GM19025 (cell line): ENCODE measurements at regions not wholly inside any gene's neighbourhood (a gene's known extent, or its start where the extent isn't known, plus 50 kb on each side); places are given as distances from the start of the nearest gene placed in this dataset.
"Not testable (repeated sequence)": the region's sequence is repeated elsewhere in the genome, so short reads cannot be mapped to it uniquely, and the experiment has no call there.

Source experiments
- ATAC-seq: cut with Tn5 transposase; IDR thresholded peaks from one replicate; pipeline ENCODE4 v1.9.1; 2021; ENCODE audit warnings: mild to moderate bottlenecking, low read depth, moderate library complexity; ENCODE audit not compliant: unreplicated experiment

DNA sequence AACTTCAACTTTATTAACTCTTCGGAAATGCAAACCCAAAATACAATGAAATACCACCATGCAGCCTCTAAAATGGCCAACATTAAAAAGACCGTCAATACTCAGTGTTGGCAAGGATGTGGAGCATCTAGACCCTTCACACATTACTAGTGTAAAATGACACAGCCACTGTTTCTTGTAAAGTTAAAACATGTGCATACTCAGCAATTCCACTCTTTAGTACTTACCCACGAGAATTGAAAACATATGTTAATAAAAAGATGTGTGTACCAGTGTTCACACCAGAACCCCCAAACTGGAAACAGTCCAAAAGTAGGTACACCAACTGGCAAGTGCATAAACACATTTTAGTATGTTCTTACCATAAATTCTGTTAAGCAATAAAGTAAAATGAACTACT, 294.7 kb downstream of the PLK2 start:
- ATAC-seq: no peak

GRCh38 chr5:58161889-58162288, 298.0 kb downstream of the PLK2 start:
- ATAC-seq: not testable (repeated sequence)

- ATAC-seq: peak; percentile 71
These were observed 302.7 kb downstream of the PLK2 start for GRCh38 chr5:58156973-58157701.

DNA sequence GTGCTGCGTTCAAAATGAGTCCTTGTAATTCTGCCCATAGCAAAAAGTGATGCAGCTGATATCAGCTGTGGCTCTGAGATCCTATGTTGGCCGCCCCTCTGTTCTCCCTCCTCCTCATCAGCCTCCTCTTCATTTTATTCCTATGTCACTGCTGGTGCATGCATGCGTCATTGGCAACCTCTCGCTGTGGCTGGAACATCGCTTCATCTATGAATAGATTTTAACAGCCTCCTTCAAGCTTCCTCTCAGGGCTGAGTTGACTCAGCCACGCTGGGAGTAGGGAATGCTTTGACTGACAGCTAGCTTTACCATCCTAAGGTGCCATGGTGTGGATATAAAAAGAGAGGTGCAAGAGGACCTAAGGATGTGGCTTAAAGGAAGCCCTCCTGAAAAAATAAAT, 303.5 kb downstream of the PLK2 start:
- no peak for ATAC-seq

DNA sequence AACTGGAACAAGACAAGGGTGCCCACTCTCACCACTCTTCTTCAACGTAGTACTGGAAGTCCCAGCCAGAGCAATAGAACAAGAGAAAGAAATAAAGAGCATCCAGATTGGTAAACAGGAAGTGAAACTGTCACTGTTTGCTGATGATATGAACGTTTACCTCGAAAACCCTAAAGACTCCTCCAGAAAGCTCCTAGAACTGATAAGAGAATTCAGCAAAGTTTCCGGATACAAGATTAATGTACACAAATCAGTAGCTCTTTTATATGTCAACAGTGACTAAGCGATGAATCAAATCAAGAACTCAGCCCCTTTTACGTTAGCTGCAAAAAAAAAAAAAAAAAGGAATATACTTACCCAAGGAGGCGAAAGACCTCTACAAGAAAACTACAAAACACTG, 306.6 kb downstream of the PLK2 start:
- ATAC-seq: no peak

DNA sequence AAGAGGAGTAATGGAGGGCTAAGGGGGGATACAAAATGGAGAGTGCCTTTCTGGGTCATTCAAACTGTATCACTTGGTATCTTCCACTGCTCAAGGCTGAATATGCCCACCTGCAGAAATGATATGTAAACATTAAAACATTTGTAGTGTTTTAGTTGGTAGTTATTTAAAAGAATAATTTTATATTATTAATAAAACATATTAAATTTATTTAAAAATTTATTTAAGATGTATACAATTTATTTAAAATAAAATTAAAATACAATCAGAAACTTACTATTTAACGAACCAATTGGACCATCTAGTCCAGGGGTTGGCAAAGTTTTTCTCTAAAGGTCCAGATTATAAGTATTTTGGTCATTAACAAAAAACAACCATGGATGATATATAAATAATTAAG, 308.5 kb downstream of the PLK2 start:
- no peak for ATAC-seq

- no peak for ATAC-seq
These were observed 309.0 kb downstream of the PLK2 start for GRCh38 chr5:58150926-58151325.

- ATAC-seq: no peak
These were observed 310.1 kb downstream of the PLK2 start for GRCh38 chr5:58149746-58150145.

GRCh38 chr5:58149345-58149744, 310.5 kb downstream of the PLK2 start:
- no peak for ATAC-seq

GRCh38 chr5:58148254-58148775, 311.6 kb downstream of the PLK2 start:
- ATAC-seq: no peak

DNA sequence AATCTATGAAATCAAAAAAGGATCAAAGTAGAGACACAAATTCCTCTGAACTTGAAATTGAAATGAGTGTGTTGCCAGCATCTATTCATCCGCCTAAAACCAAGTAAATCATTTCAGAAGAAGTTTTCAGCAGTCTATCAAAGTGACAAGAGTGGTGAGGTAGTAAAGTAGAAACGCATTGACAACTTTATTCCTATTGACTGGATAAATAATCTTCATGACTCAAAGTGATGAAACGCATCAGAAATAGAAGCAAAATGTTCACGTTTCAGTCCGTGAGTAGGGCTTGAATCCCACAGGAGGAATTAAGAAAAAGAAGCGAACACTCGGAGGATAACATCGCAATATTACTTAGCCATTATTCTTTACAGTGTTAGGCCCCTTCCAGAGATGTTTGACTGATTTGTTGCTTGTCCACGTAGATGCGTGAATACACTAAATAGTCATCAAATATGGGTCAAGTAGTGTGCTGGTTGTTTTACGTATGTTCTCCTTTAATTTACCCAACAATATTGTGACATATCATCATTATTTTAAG, 314.4 kb downstream of the PLK2 start:
- ATAC-seq: no peak

DNA sequence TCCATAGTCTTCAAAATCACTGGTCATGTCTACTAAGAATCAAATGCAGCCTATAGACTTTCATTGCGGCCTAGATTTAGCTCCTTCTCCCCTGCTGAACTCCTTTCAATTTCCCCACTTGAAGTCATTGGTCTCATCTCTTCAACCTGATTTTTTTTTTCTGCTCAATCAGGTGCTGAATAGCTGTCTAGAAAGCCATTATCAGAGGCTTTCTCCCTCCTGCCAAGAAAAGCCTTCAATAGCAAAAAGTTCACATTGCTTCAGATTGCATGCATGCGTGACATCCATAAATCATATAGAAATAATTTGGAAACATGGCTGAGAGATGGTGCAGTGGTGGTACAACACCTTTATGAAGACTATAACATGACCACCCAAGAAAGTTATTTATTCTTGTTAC, 316.2 kb downstream of the PLK2 start:
- no peak for ATAC-seq

- no peak for ATAC-seq
These were observed 316.7 kb downstream of the PLK2 start for GRCh38 chr5:58143181-58143580.

DNA sequence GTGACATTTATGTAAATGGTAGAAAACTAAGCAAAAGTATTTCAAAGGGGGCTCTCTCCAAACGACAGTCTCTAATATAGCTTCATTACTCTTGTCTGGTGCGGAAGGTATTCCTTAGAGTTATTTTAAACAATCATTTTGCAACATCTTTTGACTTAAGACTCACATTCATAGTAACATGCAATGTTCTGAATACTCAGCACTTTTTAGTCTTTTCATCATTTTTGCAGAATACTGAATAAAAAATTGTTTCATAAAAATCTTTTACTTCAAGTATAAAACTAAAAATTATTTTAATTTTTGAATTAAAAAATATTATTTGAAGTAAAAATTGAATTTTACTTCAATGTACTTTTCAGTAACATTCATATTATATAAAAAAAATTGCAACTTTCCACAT, 321.1 kb downstream of the PLK2 start:
- no peak for ATAC-seq

GRCh38 chr5:58136406-58136805, 323.5 kb downstream of the PLK2 start:
- no peak for ATAC-seq

DNA sequence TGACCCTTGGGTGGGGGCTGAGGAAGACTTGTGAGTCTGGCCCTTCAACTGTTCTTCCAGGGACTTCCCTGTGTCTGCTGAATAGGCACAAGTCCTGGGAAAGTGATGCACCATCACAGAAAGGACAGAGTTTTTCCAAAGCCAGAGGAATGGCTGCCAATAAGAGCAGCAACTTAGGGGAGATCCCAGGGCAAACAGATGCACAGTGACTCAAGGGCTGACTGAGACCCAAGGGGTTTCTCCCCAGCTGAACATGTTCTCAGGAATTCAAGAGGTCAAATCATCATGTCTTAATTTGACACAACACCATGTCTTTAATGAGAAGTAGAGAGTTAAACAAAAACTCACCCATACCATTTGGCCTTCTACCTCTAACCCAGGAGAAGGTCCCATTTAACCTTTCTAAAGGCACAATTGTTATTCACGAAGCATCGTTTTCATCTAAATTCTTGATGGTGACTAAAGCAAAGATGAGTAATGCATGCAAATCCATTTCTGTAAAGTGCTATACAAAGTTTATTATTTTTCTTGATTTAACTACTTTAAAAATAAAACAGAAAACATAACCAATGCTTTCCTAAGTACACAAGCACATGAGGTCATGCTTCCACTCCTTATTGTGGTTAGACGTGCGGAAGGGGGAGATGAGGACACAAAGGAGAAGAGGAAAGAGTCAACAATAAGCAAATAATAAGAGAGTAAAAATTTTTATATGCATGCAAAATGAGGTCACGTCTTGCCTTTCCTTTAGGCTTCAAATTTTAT, 324.1 kb downstream of the PLK2 start:
- no peak for ATAC-seq

- no peak for ATAC-seq
These were observed 326.1 kb downstream of the PLK2 start for GRCh38 chr5:58133631-58134296.

- ATAC-seq: no peak
These were observed 326.7 kb downstream of the PLK2 start for GRCh38 chr5:58133216-58133615.

DNA sequence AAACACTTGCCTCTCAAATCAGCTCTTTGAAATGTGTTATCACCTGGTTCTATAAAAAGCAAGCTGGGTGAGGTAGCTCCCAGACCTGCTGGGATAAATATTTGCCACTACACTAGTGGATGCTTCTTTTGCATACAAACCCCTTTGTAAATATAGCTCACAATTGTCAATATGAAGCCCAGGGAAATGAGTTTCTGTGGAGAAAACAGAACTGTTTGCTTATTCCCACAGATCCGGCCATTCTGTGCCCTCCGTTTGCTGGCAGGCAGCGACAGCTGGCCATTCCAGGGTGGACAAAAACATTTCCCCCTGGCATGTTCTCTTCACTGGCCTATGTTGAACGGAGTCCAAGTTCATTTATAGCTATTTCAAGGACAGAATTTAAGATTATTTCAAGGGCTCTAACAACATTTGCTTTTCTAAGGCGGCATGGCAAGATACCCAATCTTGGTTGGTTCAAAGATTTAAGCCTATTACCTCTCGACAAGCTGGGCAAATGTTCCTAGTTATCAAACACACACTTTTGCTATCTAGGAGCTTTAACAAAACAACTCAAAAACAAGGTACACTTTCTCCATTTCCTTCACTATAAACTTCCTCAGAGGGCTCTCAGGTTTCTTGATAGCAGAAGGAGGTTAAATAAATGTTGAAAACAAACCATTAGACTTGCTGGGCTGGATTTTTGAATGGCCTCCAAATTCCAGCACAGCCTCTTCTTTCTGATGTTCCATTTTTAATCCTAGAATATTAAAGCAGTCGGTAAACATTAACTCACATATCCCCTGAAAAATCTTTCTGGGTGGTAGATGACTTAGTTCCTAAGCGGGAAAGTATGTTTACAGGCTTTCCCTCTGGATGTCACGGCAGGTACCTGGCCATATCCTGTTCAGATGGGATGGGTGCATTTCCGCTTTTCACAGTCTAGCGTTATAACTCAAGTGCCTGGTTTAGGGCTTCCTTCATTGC, 332.3 kb downstream of the PLK2 start:
- ATAC-seq: no peak

DNA sequence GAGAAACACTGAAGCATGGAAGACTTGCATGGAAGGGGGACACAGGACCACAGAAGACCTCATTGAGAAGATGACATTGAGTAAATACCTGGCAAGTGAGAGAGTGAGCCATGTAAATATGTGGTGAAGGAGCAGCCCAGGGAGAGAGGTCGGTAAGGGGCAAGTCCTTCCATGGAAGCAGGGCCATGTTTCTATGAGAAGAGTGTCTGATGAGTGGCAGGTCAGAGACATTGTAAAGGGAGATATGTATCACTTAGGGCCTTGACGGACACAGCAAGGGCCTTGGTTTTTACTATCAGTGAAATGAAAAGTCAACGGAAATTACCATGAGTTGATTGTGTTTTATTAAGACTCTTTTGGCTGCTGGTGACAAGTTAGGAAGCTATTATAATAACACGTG, 336.4 kb downstream of the PLK2 start:
- ATAC-seq: no peak
